Nephron (organoid): ENCODE measurements at regions not wholly inside any gene's neighbourhood (a gene's known extent, or its start where the extent isn't known, plus 50 kb on each side); places are given as distances from the start of the nearest gene placed in this dataset.
A peak's percentile ranks its signal among the peaks of the same experiment; 100 is the strongest.

ENCODE experiments used
- H3K27ac Mint-ChIP-seq, 3 experiments: 2 replicates each; pipeline ENCODE4 v1.8.0; 2020; ENCODE audit warnings: mixed read lengths in 3 of 3, mild to moderate bottlenecking in 2 of 3, moderate library complexity in 1 of 3
- H3K27me3 Mint-ChIP-seq: 2 replicates; pipeline ENCODE4 v1.8.0; 2021; ENCODE audit warnings: low read depth, mild to moderate bottlenecking, moderate library complexity, mixed read lengths
- H3K36me3 Mint-ChIP-seq: 2 replicates; pipeline ENCODE4 v1.8.0; 2020; ENCODE audit warnings: low read depth, mixed read lengths
- H3K4me1 Mint-ChIP-seq: 2 replicates; pipeline ENCODE4 v1.8.0; 2020; ENCODE audit warnings: mixed read lengths
- H3K4me3 Mint-ChIP-seq, 3 experiments: 2 replicates each; pipeline ENCODE4 v1.8.0; 2020; ENCODE audit warnings: mild to moderate bottlenecking in 3 of 3, mixed read lengths in 3 of 3, moderate library complexity in 2 of 3
- H3K9me3 Mint-ChIP-seq: 2 replicates; pipeline ENCODE4 v1.8.0; 2020; ENCODE audit warnings: mixed read lengths
- CTCF ChIP-seq, 3 experiments: fragments of 200-600 bp; sonication (generic); IDR thresholded peaks; one replicate each; pipeline ENCODE4 v1.5.0; 2021; ENCODE audit warnings: antibody characterized with exemption in 3 of 3; ENCODE audit not compliant: unreplicated experiment in 3 of 3

GRCh38 chr10:91569522-91569921 is 63.3 kb downstream of the PPP1R3C start:
- Mint-ChIP-seq H3K36me3 (no peaks in the 10 kb centered on the region), H3K9me3 (peaks cover 2% of the 10 kb centered on the region), H3K27me3 (no peaks in the 10 kb centered on the region), H3K4me3 (no peak overlapping the region), H3K4me1 (peaks cover 21% of the 10 kb centered on the region), H3K27ac (no peak overlapping the region)
- TF ChIP-seq CTCF (IDR thresholded peaks at IDR 0.05; ENCODE audit: unreplicated experiment in 3 of 3), result no peak

- H3K4me3 Mint-ChIP-seq, result no peak overlapping the region
- H3K9me3 Mint-ChIP-seq, result peaks cover 2% of the 10 kb centered on the region
- TF ChIP-seq CTCF (IDR thresholded peaks at IDR 0.05; ENCODE audit: unreplicated experiment in 3 of 3), result no peak
- H3K27me3 Mint-ChIP-seq, result no peaks in the 10 kb centered on the region
- H3K4me1 Mint-ChIP-seq, result peaks cover 38% of the 10 kb centered on the region
- no peak overlapping the region for H3K27ac Mint-ChIP-seq
- no peaks in the 10 kb centered on the region for H3K36me3 Mint-ChIP-seq
Observed at GRCh38 chr10:91567815-91568214, 65.1 kb downstream of the PPP1R3C start.

GRCh38 chr10:91566115-91566514 is 66.8 kb downstream of the PPP1R3C start:
- Mint-ChIP-seq H3K27me3 (no peaks in the 10 kb centered on the region), H3K4me3 (no peak overlapping the region), H3K9me3 (peaks cover 9% of the 10 kb centered on the region), H3K27ac (peak overlapping the region in 1 of 3 experiments; percentile 29), H3K4me1 (peaks cover 45% of the 10 kb centered on the region), H3K36me3 (peaks cover 3% of the 10 kb centered on the region)
- no peak for TF ChIP-seq CTCF (IDR thresholded peaks at IDR 0.05; ENCODE audit: unreplicated experiment in 3 of 3)

GRCh38 chr10:91565226-91565625 is 67.6 kb downstream of the PPP1R3C start:
- no peak for TF ChIP-seq CTCF (IDR thresholded peaks at IDR 0.05; ENCODE audit: unreplicated experiment in 3 of 3)
- Mint-ChIP-seq H3K9me3 (peaks cover 9% of the 10 kb centered on the region), H3K4me1 (peaks cover 50% of the 10 kb centered on the region), H3K36me3 (peaks cover 5% of the 10 kb centered on the region), H3K27ac (peak overlapping the region; percentile 4 to 37 (median 37)), H3K27me3 (no peaks in the 10 kb centered on the region), H3K4me3 (no peak overlapping the region)

GRCh38 chr10:91564508-91564907 is 68.4 kb downstream of the PPP1R3C start:
- Mint-ChIP-seq H3K27ac (peak overlapping the region in 2 of 3 experiments; percentile 25 to 37), H3K36me3 (peaks cover 5% of the 10 kb centered on the region), H3K4me3 (no peak overlapping the region), H3K9me3 (peaks cover 9% of the 10 kb centered on the region), H3K4me1 (peaks cover 49% of the 10 kb centered on the region), H3K27me3 (no peaks in the 10 kb centered on the region)
- no peak for TF ChIP-seq CTCF (IDR thresholded peaks at IDR 0.05; ENCODE audit: unreplicated experiment in 3 of 3)
